Kidney tubule cell (primary cell): ENCODE measurements at regions not wholly inside any gene's neighbourhood (a gene's known extent, or its start where the extent isn't known, plus 50 kb on each side); places are given as distances from the start of the nearest gene placed in this dataset.
"Not testable (repeated sequence)": the region's sequence is repeated elsewhere in the genome, so short reads cannot be mapped to it uniquely, and the experiment has no call there.

ENCODE experiments used
- DNase-seq: peaks from one replicate; pipeline ENCODE4 v3.0.0-alpha.2; 2018; ENCODE audit warnings: low spot score

- not testable (repeated sequence) for DNase-seq
Measured at GRCh38 chrX:115840729-115841409, 279.9 kb downstream of the PLS3 start.

GRCh38 chrX:115850986-115851385 lies 290.0 kb downstream of the PLS3 start:
- not testable (repeated sequence) for DNase-seq

- not testable (repeated sequence) for DNase-seq
Measured at GRCh38 chrX:115853260-115853659, 292.3 kb downstream of the PLS3 start.

GRCh38 chrX:115881170-115881569 lies 289.4 kb upstream of the AGTR2 start:
- DNase-seq, result not testable (repeated sequence)

- not testable (repeated sequence) for DNase-seq
Measured at GRCh38 chrX:115884121-115884520, 286.4 kb upstream of the AGTR2 start.

- not testable (repeated sequence) for DNase-seq
Measured at GRCh38 chrX:115888041-115888440, 282.5 kb upstream of the AGTR2 start.

- not testable (repeated sequence) for DNase-seq
Measured at GRCh38 chrX:115888519-115888918, 282.0 kb upstream of the AGTR2 start.

GRCh38 chrX:115889121-115889890 lies 281.2 kb upstream of the AGTR2 start:
- DNase-seq, result no peak

GRCh38 chrX:115892056-115892708 lies 278.4 kb upstream of the AGTR2 start:
- peak; percentile 89 for DNase-seq

GRCh38 chrX:115892787-115893671 lies 277.5 kb upstream of the AGTR2 start:
- peak; percentile 95 for DNase-seq

GRCh38 chrX:115894087-115894486 lies 276.5 kb upstream of the AGTR2 start:
- peak; percentile 64 for DNase-seq

- DNase-seq, result no peak
Measured at GRCh38 chrX:115895678-115896329, 274.7 kb upstream of the AGTR2 start.

- DNase-seq, result no peak
Measured at GRCh38 chrX:115896362-115896761, 274.2 kb upstream of the AGTR2 start.

GRCh38 chrX:115897956-115898355 lies 272.6 kb upstream of the AGTR2 start:
- no peak for DNase-seq

GRCh38 chrX:115898382-115899001 lies 272.1 kb upstream of the AGTR2 start:
- DNase-seq, result peak; percentile 79

GRCh38 chrX:115900425-115900824 lies 270.1 kb upstream of the AGTR2 start:
- no peak for DNase-seq

- no peak for DNase-seq
Measured at GRCh38 chrX:115901241-115901640, 269.3 kb upstream of the AGTR2 start.

GRCh38 chrX:115902995-115903394 lies 267.5 kb upstream of the AGTR2 start:
- DNase-seq, result no peak

- no peak for DNase-seq
Measured at GRCh38 chrX:115906276-115906675, 264.3 kb upstream of the AGTR2 start.

- DNase-seq, result no peak
Measured at GRCh38 chrX:115906881-115907280, 263.7 kb upstream of the AGTR2 start.

- DNase-seq, result no peak
Measured at GRCh38 chrX:115909017-115909416, 261.5 kb upstream of the AGTR2 start.
